Lung (tissue), 11 donors: ENCODE measurements at regions not wholly inside any gene's neighbourhood (a gene's known extent, or its start where the extent isn't known, plus 50 kb on each side); places are given as distances from the start of the nearest gene placed in this dataset.

Experiments
- ATAC-seq: fragments of 200-7000 bp; cut with Tn5 transposase; one replicate; pipeline ENCODE4 v1.9.1; 2020; ENCODE audit warnings: moderate number of reproducible peaks; ENCODE audit not compliant: insufficient read depth, low FRiP score
- DNase-seq, 3 donors: peaks; one replicate each; pipeline ENCODE4 v3.0.0-alpha.2; 2013 to 2017
- H3K27ac ChIP-seq, 2 donors: one replicate each; pipeline ENCODE4 v1.5.1; 2013; ENCODE audit warnings: mild to moderate bottlenecking in 2 of 2, moderate library complexity in 2 of 2, control low read depth in 1 of 2, inconsistent platforms in 1 of 2, low read depth in 1 of 2, low read length in 1 of 2
- H3K27me3 ChIP-seq, 3 donors: one replicate each; pipeline ENCODE4 v1.5.1; 2013; ENCODE audit warnings: low read length in 2 of 3; ENCODE audit not compliant: control insufficient read depth in 3 of 3, insufficient read depth in 3 of 3
- H3K36me3 ChIP-seq, 4 donors: one replicate each; pipeline ENCODE4 v1.5.1; 2013; ENCODE audit warnings: low read length in 4 of 4, mild to moderate bottlenecking in 1 of 4, moderate library complexity in 1 of 4; ENCODE audit not compliant: control insufficient read depth in 4 of 4, insufficient read depth in 4 of 4
- H3K4me1 ChIP-seq, 5 donors: one replicate each; pipeline ENCODE4 v1.5.1; 2013; ENCODE audit warnings: low read length in 5 of 5, mild to moderate bottlenecking in 2 of 5, moderate library complexity in 1 of 5; ENCODE audit not compliant: control insufficient read depth in 5 of 5, insufficient read depth in 5 of 5
- H3K4me3 ChIP-seq: one replicate; pipeline ENCODE4 v1.5.1; 2013; ENCODE audit warnings: mild to moderate bottlenecking, control low read depth, moderate library complexity
- H3K9ac ChIP-seq, 2 donors: one replicate each; pipeline ENCODE4 v1.5.1; 2013; ENCODE audit warnings: low read length in 2 of 2, control low read depth in 1 of 2; ENCODE audit not compliant: insufficient read depth in 1 of 2
- H3K9me3 ChIP-seq, 4 donors: one replicate each; pipeline ENCODE4 v1.5.1; 2013; ENCODE audit warnings: low read length in 3 of 4, mild to moderate bottlenecking in 1 of 4, moderate library complexity in 1 of 4; ENCODE audit not compliant: control insufficient read depth in 4 of 4, insufficient read depth in 3 of 4
- WGBS, 2 donors: extraction: QIAGEN DNeasy Blood & Tissue Kit; methylation state at CpG; one replicate each; pipeline ENCODE4 v1.1.7; 2013; 5-methylcytosine and 5-hydroxymethylcytosine counted together
- TF ChIP-seq, protein P1 (sequence below): IDR thresholded peaks from 2 replicates; pipeline ENCODE4 v1.5.1; 2012; ENCODE audit warnings: mild to moderate bottlenecking; ENCODE audit errors: control extremely low read depth, extremely low read depth
- donor health status: control.
- donor health status: control.
- donor health status: Bipolar disorder and iron deficiency.
- donor health status: healthy.
- donor health status: DM: yes; HTN: yes; CAD: no.

DNA sequence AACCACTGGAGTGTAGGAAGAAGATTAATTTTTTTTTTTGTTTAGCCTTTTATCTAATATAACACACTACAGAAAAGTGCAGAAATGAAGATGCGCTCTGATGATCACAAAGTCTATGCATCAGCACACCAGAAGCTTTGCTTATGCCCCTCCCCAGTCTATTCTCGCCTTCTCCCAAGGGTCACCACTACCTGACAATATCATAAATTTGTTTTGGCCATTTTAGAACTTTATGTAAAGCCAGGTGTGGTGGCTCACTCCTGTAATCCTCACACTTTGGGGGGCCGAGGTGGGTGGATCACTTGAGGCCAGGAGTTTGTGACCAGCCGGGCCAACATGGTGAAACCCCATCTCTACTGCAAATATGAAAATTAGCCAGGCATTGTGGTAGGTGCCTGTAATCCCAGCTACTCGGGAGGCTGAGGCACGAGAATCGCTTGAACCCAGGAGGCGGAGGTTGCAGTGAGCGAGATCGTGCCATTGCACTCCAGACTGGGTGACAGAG is 231.3 kb downstream of the FOXD2 start:
- Histone ChIP-seq H3K4me3 (no peak overlapping the region), H3K27me3 (peaks cover 0 to 4% (median 0%) of the 10 kb centered on the region in 3 donors), H3K27ac (no peak overlapping the region), H3K36me3 (no peaks in the 10 kb centered on the region), H3K9ac (no peak overlapping the region), H3K9me3 (peaks cover 0 to 2% (median under 1%) of the 10 kb centered on the region in 4 donors), H3K4me1 (no peaks in the 10 kb centered on the region)
- no peak for ATAC-seq
- TF ChIP-seq, protein P1, sequence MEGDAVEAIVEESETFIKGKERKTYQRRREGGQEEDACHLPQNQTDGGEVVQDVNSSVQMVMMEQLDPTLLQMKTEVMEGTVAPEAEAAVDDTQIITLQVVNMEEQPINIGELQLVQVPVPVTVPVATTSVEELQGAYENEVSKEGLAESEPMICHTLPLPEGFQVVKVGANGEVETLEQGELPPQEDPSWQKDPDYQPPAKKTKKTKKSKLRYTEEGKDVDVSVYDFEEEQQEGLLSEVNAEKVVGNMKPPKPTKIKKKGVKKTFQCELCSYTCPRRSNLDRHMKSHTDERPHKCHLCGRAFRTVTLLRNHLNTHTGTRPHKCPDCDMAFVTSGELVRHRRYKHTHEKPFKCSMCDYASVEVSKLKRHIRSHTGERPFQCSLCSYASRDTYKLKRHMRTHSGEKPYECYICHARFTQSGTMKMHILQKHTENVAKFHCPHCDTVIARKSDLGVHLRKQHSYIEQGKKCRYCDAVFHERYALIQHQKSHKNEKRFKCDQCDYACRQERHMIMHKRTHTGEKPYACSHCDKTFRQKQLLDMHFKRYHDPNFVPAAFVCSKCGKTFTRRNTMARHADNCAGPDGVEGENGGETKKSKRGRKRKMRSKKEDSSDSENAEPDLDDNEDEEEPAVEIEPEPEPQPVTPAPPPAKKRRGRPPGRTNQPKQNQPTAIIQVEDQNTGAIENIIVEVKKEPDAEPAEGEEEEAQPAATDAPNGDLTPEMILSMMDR = no peak
- no peak for DNase-seq
- 95 to 97% methylated on average over 10 of the region's 10 CpGs for WGBS, 2 donors

GRCh38 chr1:47672622-47673021 is 234.8 kb downstream of the FOXD2 start:
- Histone ChIP-seq H3K27me3 (peaks cover 0 to 4% (median 0%) of the 10 kb centered on the region in 3 donors), H3K4me1 (no peaks in the 10 kb centered on the region), H3K36me3 (no peaks in the 10 kb centered on the region), H3K9me3 (peaks cover 0 to 2% (median under 1%) of the 10 kb centered on the region in 4 donors), H3K4me3 (no peak overlapping the region), H3K9ac (no peak overlapping the region), H3K27ac (no peak overlapping the region)
- TF ChIP-seq, protein P1 = no peak
- DNase-seq (no peak), ATAC-seq (no peak)

DNA sequence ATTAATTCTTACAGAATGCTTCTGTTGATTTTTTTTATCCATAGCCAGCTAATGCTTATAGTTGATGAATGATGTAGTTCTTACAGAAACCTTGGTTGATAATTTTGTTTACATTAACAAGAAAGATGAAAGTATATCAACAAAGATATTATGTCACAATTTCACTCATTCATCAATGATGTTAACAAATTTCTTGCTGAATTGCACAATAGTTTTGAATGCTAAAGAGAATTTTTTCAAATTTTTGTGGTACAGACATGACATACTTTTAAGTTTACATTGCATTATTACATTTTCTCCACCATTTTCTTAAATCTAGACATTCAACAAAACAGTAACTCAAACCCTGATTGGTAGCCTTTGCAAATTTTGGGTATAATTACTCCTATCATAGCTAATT is 236.3 kb downstream of the FOXD2 start:
- ATAC-seq (no peak), DNase-seq (no peak)
- Histone ChIP-seq H3K36me3 (no peaks in the 10 kb centered on the region), H3K27me3 (peaks cover 0 to 4% (median 0%) of the 10 kb centered on the region in 3 donors), H3K9ac (no peak overlapping the region), H3K9me3 (peaks cover 0 to 2% (median 0%) of the 10 kb centered on the region in 4 donors), H3K4me1 (no peaks in the 10 kb centered on the region), H3K4me3 (no peak overlapping the region), H3K27ac (no peak overlapping the region)
- TF ChIP-seq, protein P1 = no peak

DNA sequence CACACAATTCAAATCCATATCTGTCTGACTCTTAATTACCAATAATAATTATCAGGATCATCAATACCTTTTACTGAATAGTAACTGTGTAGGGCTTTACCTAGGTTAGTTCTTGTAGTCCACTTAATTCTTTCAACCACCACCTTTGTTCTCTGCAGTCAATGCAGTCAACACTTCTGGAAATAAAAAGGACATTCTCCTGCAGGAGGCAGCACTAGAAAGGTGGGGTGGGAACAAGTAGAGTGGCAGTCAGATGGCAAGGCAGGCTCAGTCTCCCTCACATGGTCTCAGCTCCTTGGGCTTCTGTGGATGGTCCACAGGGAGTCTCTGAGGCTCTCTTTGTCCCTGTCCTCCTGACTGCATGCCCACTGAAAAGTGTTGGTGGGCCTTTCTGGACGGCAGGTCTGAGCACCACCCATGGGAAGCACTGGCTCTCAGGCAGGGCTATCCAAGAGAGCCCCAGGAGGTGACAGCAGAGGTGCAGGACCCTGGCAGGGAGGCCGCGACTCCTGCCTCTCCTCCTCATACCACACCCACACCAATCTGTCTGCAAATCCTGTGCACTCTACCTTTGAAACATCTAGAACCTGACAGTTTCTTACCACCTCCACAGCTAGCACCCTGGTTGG is 237.3 kb downstream of the FOXD2 start:
- Histone ChIP-seq H3K9me3 (peaks cover 0 to 2% (median 0%) of the 10 kb centered on the region in 4 donors), H3K9ac (no peak overlapping the region), H3K4me3 (no peak overlapping the region), H3K27me3 (no peaks in the 10 kb centered on the region), H3K27ac (no peak overlapping the region), H3K36me3 (no peaks in the 10 kb centered on the region), H3K4me1 (peaks cover 0 to 2% (median 0%) of the 10 kb centered on the region in 5 donors)
- WGBS, 2 donors = 94 to 95% methylated on average over 3 of the region's 3 CpGs
- TF ChIP-seq, protein P1 = no peak
- ATAC-seq = no peak
- no peak for DNase-seq
